Neural crest cell (in vitro differentiated cells): ENCODE measurements at regions not wholly inside any gene's neighbourhood (a gene's known extent, or its start where the extent isn't known, plus 50 kb on each side); places are given as distances from the start of the nearest gene placed in this dataset.

Experiments used
- DNase-seq: peaks from one replicate; pipeline ENCODE4 v3.0.0; 2021; ENCODE audit warnings: low read depth, mixed read lengths, low spot score
- H3K27ac Mint-ChIP-seq: one replicate; pipeline ENCODE4 v1.8.0; 2021; ENCODE audit warnings: mild to moderate bottlenecking, mixed read lengths; ENCODE audit not compliant: unreplicated experiment
- H3K27me3 Mint-ChIP-seq: 2 replicates; pipeline ENCODE4 v1.8.0; 2021; ENCODE audit warnings: low read depth, mild to moderate bottlenecking, mixed read lengths
- H3K36me3 Mint-ChIP-seq: 2 replicates; pipeline ENCODE4 v1.8.0; 2021; ENCODE audit warnings: low read depth, mild to moderate bottlenecking, mixed read lengths
- H3K4me1 Mint-ChIP-seq: 2 replicates; pipeline ENCODE4 v1.8.0; 2021; ENCODE audit warnings: mixed read lengths
- H3K4me3 Mint-ChIP-seq: one replicate; pipeline ENCODE4 v1.8.0; 2021; ENCODE audit warnings: mild to moderate bottlenecking, mixed read lengths
- H3K9me3 Mint-ChIP-seq: 2 replicates; pipeline ENCODE4 v1.8.0; 2021; ENCODE audit warnings: mixed read lengths
- TF ChIP-seq, protein P1 (sequence below): fragments of 200-600 bp; sonication (generic); conservative IDR thresholded peaks from 2 replicates; pipeline ENCODE4 v1.5.0; 2021; ENCODE audit warnings: antibody characterized with exemption, mild to moderate bottlenecking

DNA sequence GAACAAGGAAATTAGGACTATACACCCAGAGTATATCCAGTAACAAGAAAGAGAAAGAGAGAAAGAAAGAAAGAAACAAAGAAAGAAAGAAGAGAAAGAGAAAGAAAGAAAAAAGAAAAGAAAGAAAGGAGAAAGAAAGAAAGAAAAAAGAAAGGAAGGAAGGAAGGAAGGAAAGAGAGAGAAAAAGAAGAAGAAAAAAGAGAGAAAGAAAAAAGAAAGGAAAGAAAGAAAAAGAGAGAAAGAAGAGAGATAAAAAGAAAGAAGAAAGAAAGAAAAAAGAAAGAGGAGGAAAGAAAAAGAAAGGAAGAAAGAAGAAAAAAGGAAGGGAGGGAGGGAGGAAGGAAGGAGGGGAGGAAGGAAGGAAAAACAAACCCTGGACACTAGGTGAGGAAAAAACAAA, 981.8 kb downstream of the TBC1D32 start:
- no peak overlapping the region for H3K27ac Mint-ChIP-seq

DNA sequence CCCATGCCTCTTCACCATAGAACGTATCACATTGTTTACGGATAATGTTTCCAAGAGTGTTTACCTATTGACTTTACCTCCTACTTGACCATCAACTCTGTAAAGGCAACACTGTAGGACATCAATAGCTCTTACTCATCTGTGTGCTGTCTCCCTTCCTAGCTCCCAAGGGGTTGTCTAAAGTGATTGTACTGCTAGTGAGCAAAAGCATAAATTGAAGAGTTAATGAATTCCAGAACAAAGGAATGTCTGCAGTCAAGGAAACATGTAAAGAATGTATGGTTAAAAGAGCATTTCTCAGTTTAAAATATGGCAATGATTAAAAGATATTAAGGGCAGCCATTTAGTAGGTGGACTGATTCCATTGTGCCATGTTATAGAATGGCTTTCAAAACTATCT, 985.4 kb downstream of the TBC1D32 start:
- no peak overlapping the region for H3K4me3 Mint-ChIP-seq
- TF ChIP-seq, protein P1, sequence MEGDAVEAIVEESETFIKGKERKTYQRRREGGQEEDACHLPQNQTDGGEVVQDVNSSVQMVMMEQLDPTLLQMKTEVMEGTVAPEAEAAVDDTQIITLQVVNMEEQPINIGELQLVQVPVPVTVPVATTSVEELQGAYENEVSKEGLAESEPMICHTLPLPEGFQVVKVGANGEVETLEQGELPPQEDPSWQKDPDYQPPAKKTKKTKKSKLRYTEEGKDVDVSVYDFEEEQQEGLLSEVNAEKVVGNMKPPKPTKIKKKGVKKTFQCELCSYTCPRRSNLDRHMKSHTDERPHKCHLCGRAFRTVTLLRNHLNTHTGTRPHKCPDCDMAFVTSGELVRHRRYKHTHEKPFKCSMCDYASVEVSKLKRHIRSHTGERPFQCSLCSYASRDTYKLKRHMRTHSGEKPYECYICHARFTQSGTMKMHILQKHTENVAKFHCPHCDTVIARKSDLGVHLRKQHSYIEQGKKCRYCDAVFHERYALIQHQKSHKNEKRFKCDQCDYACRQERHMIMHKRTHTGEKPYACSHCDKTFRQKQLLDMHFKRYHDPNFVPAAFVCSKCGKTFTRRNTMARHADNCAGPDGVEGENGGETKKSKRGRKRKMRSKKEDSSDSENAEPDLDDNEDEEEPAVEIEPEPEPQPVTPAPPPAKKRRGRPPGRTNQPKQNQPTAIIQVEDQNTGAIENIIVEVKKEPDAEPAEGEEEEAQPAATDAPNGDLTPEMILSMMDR: no peak
- no peaks in the 10 kb centered on the region for H3K9me3 Mint-ChIP-seq
- no peak for DNase-seq
- no peak overlapping the region for H3K27ac Mint-ChIP-seq
- H3K36me3 Mint-ChIP-seq: no peaks in the 10 kb centered on the region
- no peaks in the 10 kb centered on the region for H3K4me1 Mint-ChIP-seq
- no peaks in the 10 kb centered on the region for H3K27me3 Mint-ChIP-seq

More for the DNA sequence above, 981.8 kb downstream of the TBC1D32 start:
- TF ChIP-seq, protein P1: no peak
- Mint-ChIP-seq H3K36me3 (no peaks in the 10 kb centered on the region), H3K4me3 (no peak overlapping the region), H3K9me3 (no peaks in the 10 kb centered on the region), H3K27me3 (no peaks in the 10 kb centered on the region), H3K4me1 (no peaks in the 10 kb centered on the region)
- DNase-seq: no peak

DNA sequence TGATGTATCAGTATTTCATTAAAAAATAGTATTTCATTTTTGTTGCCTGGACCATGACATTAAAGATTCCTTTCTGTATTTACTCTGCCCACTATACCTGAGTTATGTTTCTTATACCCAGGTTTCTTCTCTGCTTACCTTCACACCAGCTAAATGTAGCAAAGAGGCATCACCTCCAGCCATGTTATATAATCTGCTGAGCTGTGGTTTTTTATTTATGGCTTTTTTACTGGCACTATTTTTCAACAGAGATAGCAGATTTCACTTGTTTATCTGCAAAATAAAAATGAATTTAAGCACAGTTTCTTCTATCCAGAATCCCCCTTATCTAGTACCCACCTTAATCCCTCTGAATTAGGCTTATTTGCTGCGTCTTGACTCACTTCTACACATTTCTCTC, 979.0 kb upstream of the MAN1A1 start:
- Mint-ChIP-seq H3K27me3 (no peaks in the 10 kb centered on the region), H3K9me3 (peaks cover 5% of the 10 kb centered on the region)

DNA sequence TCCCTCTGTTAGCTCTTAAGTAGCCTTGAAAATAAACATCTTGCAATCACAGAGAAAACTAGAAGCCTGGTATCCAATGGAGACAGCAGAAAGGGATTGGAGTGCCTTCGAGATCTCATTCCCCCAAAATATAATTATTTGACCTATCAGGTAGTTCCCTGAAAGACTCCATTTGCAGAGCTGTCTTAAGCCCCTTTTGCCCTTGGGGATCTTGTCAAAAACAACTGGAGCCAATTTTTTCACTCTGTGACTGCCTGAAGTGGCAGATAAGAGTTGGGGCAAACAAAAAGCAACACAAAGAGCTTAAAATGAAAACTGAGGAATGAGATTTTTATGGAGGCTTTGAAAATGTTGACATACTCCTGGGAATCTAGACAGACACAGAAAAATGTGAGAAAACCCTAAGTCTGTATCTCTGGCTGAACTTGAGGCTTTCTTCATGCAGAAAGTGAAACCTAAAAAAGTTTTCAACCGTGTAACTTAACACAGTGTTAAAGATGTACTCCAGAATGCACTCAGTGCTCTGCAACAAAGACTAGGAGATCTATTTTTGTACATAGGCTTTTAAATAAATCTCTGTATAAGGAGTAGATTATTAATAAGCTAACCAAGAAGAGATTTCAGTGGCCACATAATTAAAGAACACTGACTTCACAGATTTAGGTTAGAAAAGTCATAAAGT, 971.1 kb upstream of the MAN1A1 start:
- Mint-ChIP-seq H3K4me3 (no peak overlapping the region), H3K9me3 (peaks cover 15% of the 10 kb centered on the region), H3K36me3 (no peaks in the 10 kb centered on the region), H3K27ac (no peak overlapping the region), H3K4me1 (no peaks in the 10 kb centered on the region), H3K27me3 (no peaks in the 10 kb centered on the region)
- TF ChIP-seq, protein P1: no peak
- no peak for DNase-seq

More for the DNA sequence above, 979.0 kb upstream of the MAN1A1 start:
- TF ChIP-seq, protein P1: no peak
- DNase-seq: no peak
- Mint-ChIP-seq H3K4me1 (no peaks in the 10 kb centered on the region), H3K27ac (no peak overlapping the region), H3K36me3 (no peaks in the 10 kb centered on the region), H3K4me3 (no peak overlapping the region)

DNA sequence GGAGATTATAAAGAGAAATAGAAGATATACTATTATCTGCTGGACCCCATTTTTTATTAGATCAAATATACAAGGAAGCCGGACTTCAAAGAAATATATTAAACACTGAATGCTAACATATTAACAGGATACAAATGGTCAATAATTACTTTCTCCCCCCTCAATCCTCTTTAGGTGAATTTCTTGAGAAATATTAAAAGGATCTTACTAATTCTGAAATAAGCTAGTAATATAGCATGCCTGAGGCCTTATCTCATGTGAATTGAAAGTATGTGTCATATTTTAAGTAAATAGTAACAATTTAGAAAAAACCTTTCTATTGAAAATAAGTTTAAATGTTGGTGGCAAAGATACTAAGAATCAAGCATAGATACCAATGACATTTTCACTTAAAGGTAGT, 954.7 kb upstream of the MAN1A1 start:
- no peaks in the 10 kb centered on the region for H3K27me3 Mint-ChIP-seq
- no peak overlapping the region for H3K27ac Mint-ChIP-seq
- TF ChIP-seq, protein P1: no peak
- H3K9me3 Mint-ChIP-seq: no peaks in the 10 kb centered on the region
- no peaks in the 10 kb centered on the region for H3K36me3 Mint-ChIP-seq
- no peaks in the 10 kb centered on the region for H3K4me1 Mint-ChIP-seq
- no peak for DNase-seq
- H3K4me3 Mint-ChIP-seq: no peak overlapping the region
